Left ventricle myocardium inferior (tissue), 1 donor: ENCODE measurements at regions not wholly inside any gene's neighbourhood (a gene's known extent, or its start where the extent isn't known, plus 50 kb on each side); places are given as distances from the start of the nearest gene placed in this dataset.

Experiments used
- DNase-seq: peaks from one replicate; pipeline ENCODE4 v3.0.0-alpha.2; 2020
- H3K27ac ChIP-seq: fragments of 200-600 bp; replicated peaks from 2 replicates; pipeline ENCODE4 v1.8.0; 2021
- H3K27me3 ChIP-seq: fragments of 200-600 bp; 2 replicates; pipeline ENCODE4 v1.8.0; 2021; ENCODE audit warnings: low read depth
- H3K36me3 ChIP-seq: fragments of 200-600 bp; 2 replicates; pipeline ENCODE4 v1.8.0; 2021
- H3K4me1 ChIP-seq: fragments of 200-600 bp; 2 replicates; pipeline ENCODE4 v1.8.0; 2021
- H3K4me3 ChIP-seq: fragments of 200-600 bp; 2 replicates; pipeline ENCODE4 v1.8.0; 2021; ENCODE audit warnings: mild to moderate bottlenecking, moderate library complexity
- H3K9me3 ChIP-seq: fragments of 200-600 bp; replicated peaks from 2 replicates; pipeline ENCODE4 v1.8.0; 2021
- intact Hi-C: fragments of 100-400 bp; cut with micrococcal nuclease; formaldehyde crosslinking; loops from one replicate; pipeline ENCODE4 v1.11.0; 2022
- TF ChIP-seq, protein P1 (sequence below): fragments of 200-600 bp; IDR thresholded peaks from 2 replicates; pipeline ENCODE4 v1.8.0; 2021; ENCODE audit warnings: antibody characterized with exemption, mild to moderate bottlenecking, borderline replicate concordance
- donor health status: DM: no; HTN: yes; CAD: no; lungs with severe emphysema.

DNA sequence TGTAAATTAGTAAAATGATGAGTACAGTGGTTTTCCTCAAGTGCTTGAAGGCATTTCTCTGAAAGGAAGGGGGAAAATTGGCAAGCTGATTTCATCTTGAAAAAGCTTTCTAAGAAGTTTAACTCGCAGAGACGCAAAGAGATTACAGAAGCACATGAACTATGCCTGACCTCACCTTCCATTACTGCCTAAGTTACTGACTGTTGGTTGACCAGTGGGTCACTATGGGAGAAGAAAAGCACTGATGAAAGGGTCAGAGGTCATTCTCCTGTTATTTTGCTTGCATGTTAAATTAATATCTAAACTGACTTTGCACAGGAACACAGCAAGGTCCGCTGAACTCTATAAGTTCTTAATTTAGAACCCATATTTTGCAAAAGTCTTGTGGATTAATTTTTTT, 225.6 kb downstream of the ARL4A start:
- Histone ChIP-seq H3K4me3 (no peak overlapping the region), H3K9me3 (no peaks in the 10 kb centered on the region), H3K36me3 (no peaks in the 10 kb centered on the region), H3K27ac (no peak overlapping the region), H3K27me3 (no peaks in the 10 kb centered on the region), H3K4me1 (no peaks in the 10 kb centered on the region)
- TF ChIP-seq, protein P1, sequence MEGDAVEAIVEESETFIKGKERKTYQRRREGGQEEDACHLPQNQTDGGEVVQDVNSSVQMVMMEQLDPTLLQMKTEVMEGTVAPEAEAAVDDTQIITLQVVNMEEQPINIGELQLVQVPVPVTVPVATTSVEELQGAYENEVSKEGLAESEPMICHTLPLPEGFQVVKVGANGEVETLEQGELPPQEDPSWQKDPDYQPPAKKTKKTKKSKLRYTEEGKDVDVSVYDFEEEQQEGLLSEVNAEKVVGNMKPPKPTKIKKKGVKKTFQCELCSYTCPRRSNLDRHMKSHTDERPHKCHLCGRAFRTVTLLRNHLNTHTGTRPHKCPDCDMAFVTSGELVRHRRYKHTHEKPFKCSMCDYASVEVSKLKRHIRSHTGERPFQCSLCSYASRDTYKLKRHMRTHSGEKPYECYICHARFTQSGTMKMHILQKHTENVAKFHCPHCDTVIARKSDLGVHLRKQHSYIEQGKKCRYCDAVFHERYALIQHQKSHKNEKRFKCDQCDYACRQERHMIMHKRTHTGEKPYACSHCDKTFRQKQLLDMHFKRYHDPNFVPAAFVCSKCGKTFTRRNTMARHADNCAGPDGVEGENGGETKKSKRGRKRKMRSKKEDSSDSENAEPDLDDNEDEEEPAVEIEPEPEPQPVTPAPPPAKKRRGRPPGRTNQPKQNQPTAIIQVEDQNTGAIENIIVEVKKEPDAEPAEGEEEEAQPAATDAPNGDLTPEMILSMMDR = no peak
- intact Hi-C loops = no loop called here
- DNase-seq = no peak

DNA sequence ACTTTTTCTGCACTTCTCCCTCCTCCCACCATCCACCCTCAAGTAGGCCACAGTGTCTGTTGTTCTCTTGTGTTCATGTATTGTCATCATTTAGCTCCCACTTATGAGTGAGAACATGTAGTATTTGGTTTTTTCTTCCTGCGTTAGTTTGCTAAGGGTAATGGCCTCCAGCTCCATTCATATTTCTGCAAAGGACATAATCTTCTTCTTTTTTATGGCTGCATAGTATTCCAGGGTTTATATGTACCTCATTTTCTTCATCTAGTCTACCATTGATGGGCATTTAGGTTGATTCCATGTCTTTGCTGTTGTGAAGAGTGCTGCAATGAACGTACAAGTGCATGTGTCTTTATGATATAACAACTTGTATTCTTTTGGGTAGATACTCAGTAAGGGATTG, 230.4 kb downstream of the ARL4A start:
- TF ChIP-seq, protein P1 = no peak
- Histone ChIP-seq H3K9me3 (no peaks in the 10 kb centered on the region), H3K27ac (no peak overlapping the region), H3K27me3 (no peaks in the 10 kb centered on the region), H3K36me3 (no peaks in the 10 kb centered on the region), H3K4me3 (no peak overlapping the region), H3K4me1 (no peaks in the 10 kb centered on the region)
- intact Hi-C loops = no loop called here
- DNase-seq = no peak

DNA sequence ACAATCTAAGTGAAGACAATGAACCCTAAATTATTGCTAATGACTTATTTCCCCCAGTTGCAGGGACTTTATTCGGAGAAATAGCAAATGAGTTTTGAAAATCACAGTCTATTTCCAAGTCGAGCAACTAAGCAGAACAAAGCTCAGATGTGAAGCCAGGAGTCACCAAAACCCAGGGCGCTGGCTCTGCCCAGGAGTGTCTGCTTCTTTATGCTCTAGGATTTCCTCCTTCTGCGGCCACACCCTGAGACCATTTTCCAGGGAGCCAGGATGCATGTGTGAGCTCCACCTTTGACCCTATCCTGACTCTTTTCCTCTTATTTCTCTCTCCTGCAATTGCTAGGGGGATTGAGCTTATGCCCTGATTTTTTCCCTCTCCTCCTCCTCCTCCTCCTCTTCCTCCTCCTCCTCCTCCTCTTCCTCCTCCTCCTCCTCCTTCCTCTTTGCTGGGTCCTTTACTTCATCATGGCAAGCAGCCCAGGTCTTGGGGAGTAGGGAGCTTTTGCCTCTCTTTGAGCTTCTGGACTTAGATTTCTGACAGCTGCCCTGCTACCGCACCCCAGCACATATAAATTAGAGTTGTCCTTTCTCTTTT, 234.4 kb downstream of the ARL4A start:
- H3K36me3 ChIP-seq = no peaks in the 10 kb centered on the region
- TF ChIP-seq, protein P1 = no peak
- no peaks in the 10 kb centered on the region for H3K4me1 ChIP-seq
- H3K27me3 ChIP-seq = no peaks in the 10 kb centered on the region
- no peak overlapping the region for H3K4me3 ChIP-seq
- intact Hi-C loops = no loop called here
- no peak overlapping the region for H3K27ac ChIP-seq
- DNase-seq = no peak
- H3K9me3 ChIP-seq = no peaks in the 10 kb centered on the region

DNA sequence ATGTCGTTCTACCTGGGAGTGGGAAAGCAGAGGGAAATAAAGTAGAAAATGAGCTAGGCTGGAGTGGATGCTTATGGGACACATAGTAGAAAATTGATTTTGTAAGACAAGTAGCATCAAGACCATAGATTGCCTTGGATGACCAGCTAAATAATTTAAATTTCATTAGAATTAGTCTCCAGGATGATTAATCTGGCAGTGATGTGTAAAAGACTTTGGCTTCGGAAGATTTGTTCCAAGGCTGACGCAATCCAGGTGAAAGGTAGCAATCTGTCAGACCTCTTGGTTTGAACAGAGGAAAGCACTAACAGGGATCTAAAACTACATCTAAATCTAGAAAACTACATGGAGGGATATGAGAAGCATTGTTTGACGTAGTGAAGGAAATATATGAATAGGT, 236.5 kb downstream of the ARL4A start:
- Histone ChIP-seq H3K9me3 (no peaks in the 10 kb centered on the region), H3K27ac (no peak overlapping the region), H3K4me3 (no peak overlapping the region), H3K36me3 (no peaks in the 10 kb centered on the region), H3K27me3 (no peaks in the 10 kb centered on the region), H3K4me1 (no peaks in the 10 kb centered on the region)
- intact Hi-C loops = no loop called here
- no peak for DNase-seq
- TF ChIP-seq, protein P1 = no peak

DNA sequence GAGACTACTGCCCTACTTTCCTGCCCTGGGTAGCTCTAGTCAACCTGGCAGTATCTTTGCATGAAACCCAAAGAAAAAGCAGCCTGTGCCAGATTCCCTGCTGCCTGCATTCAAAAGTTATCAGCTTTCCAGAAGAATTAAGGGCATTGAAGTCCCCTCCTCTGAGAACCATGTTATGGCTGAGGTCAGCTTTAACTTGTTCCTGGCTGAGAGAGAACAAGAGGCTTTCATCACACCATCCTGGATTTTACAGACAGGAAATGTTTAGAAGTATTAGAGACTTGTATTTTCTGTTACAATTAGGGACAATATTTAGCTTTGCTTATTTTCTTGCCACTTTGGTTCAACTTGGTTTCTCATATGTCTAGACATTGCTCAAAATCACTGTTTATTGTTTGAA, 238.8 kb downstream of the ARL4A start:
- H3K27me3 ChIP-seq = no peaks in the 10 kb centered on the region
- no peaks in the 10 kb centered on the region for H3K9me3 ChIP-seq
- TF ChIP-seq, protein P1 = no peak
- intact Hi-C loops = no loop called here
- H3K4me1 ChIP-seq = peaks cover 5% of the 10 kb centered on the region
- H3K4me3 ChIP-seq = no peak overlapping the region
- no peaks in the 10 kb centered on the region for H3K36me3 ChIP-seq
- H3K27ac ChIP-seq = no peak overlapping the region
- no peak for DNase-seq
